Adrenal gland (tissue), 9 donors: ENCODE measurements at regions not wholly inside any gene's neighbourhood (a gene's known extent, or its start where the extent isn't known, plus 50 kb on each side); places are given as distances from the start of the nearest gene placed in this dataset.

ENCODE experiments used
- DNase-seq, 7 donors: peaks; one replicate each; pipeline ENCODE4 v3.0.0-alpha.2; 2019 to 2020
- H3K27ac ChIP-seq, 5 donors: fragments of 200-600 bp; sonication (generic) in 4 of 5; 1 replicate in 3 of 5; 2 replicates in 2 of 5; pipeline versions ENCODE4 v1.5.1 to v1.8.0; 2016 to 2020; ENCODE audit warnings: mild to moderate bottlenecking in 1 of 5
- H3K27me3 ChIP-seq: fragments of 200-600 bp; 2 replicates; pipeline ENCODE4 v1.8.0; 2021
- H3K36me3 ChIP-seq, 2 donors: fragments of 200-600 bp; replicated peaks in 1 of 2; 1 replicate in 1 of 2; 2 replicates in 1 of 2; pipeline versions ENCODE4 v1.5.1 to v1.8.0; 2018 to 2022
- H3K4me1 ChIP-seq, 2 donors: fragments of 200-600 bp; replicated peaks in 1 of 2; 1 replicate in 1 of 2; 2 replicates in 1 of 2; pipeline versions ENCODE4 v1.5.1 to v1.8.0; 2018 to 2021
- H3K4me3 ChIP-seq, 4 donors: fragments of 200-600 bp; sonication (generic) in 3 of 4; one replicate each; pipeline ENCODE4 v1.5.1; 2016 to 2018
- H3K9me3 ChIP-seq, 3 donors: fragments of 200-600 bp; sonication (generic) in 1 of 3; replicated peaks in 1 of 3; 1 replicate in 2 of 3; 2 replicates in 1 of 3; pipeline versions ENCODE4 v1.5.1 to v1.8.0; 2016 to 2021
- POLR2A ChIP-seq, 2 donors: fragments of 450-650 bp; IDR thresholded peaks; one replicate each; pipeline ENCODE4 v1.6.1; 2017; ENCODE audit warnings: antibody characterized with exemption in 2 of 2, mild to moderate bottlenecking in 2 of 2, moderate library complexity in 1 of 2
- WGBS, 4 donors: extraction: QIAGEN DNeasy Blood & Tissue Kit in 2 of 4; methylation state at CpG; one replicate each; pipeline versions ENCODE4 v1.1.5 to v1.1.7; 2013 to 2017; 5-methylcytosine and 5-hydroxymethylcytosine counted together
- intact Hi-C, 2 donors: fragments of 100-400 bp; cut with DNase I; formaldehyde crosslinking; loops; one replicate each; pipeline versions ENCODE4 v1.14.1 to v1.15.0; 2022 to 2023
- TF ChIP-seq, protein P1 (sequence below), 6 experiments: fragments of 450-650 bp in 4 of 6; fragments of 200-600 bp in 2 of 6; sonication (generic) in 1 of 6; IDR thresholded peaks; 1 replicate in 5 of 6; 2 replicates in 1 of 6; pipeline versions ENCODE4 v1.5.1 to v1.8.0; 2016 to 2021; ENCODE audit warnings: antibody characterized with exemption in 6 of 6, mild to moderate bottlenecking in 2 of 6, moderate library complexity in 1 of 6
- donor health status: healthy with polysubstance abuse.
- donor health status: Bipolar disorder and iron deficiency.
- donor health status: DM: yes; HTN: yes; CAD: no.
- donor health status: DM: no; HTN: no; CAD: no.
- donor health status: DM: no; HTN: no; CAD: no.

DNA sequence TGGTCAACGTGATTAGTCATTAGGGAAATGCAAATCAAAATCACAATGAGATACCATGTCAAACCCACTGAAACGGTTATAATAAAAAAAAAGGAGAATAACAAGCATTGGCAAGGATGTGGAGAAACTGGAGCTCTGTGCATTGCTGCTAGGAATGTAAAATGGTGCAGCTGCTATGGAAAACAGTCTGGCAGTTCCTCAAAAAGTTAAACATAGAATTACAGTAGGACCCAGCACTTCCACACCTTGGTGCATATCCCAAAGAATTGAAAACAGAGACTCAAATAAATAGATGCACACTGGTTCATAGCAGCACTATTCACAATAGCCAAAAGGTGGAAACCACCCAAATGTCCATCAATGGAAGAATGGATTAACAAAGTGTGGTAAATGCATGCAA, 201.5 kb upstream of the TUT7 start:
- 62 to 70% (median 67%) methylated on average over 2 of the region's 2 CpGs for WGBS, 4 donors
- Histone ChIP-seq H3K36me3 (no peaks in the 10 kb centered on the region), H3K9me3 (no peaks in the 10 kb centered on the region), H3K4me1 (no peaks in the 10 kb centered on the region), H3K4me3 (no peak overlapping the region), H3K27ac (no peak overlapping the region), H3K27me3 (peaks cover 5% of the 10 kb centered on the region)
- intact Hi-C loops: no loop called here
- TF ChIP-seq, protein P1, sequence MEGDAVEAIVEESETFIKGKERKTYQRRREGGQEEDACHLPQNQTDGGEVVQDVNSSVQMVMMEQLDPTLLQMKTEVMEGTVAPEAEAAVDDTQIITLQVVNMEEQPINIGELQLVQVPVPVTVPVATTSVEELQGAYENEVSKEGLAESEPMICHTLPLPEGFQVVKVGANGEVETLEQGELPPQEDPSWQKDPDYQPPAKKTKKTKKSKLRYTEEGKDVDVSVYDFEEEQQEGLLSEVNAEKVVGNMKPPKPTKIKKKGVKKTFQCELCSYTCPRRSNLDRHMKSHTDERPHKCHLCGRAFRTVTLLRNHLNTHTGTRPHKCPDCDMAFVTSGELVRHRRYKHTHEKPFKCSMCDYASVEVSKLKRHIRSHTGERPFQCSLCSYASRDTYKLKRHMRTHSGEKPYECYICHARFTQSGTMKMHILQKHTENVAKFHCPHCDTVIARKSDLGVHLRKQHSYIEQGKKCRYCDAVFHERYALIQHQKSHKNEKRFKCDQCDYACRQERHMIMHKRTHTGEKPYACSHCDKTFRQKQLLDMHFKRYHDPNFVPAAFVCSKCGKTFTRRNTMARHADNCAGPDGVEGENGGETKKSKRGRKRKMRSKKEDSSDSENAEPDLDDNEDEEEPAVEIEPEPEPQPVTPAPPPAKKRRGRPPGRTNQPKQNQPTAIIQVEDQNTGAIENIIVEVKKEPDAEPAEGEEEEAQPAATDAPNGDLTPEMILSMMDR (IDR thresholded peaks at IDR 0.05): no peak
- TF ChIP-seq POLR2A (IDR thresholded peaks at IDR 0.05): no peak
- no peak for DNase-seq

DNA sequence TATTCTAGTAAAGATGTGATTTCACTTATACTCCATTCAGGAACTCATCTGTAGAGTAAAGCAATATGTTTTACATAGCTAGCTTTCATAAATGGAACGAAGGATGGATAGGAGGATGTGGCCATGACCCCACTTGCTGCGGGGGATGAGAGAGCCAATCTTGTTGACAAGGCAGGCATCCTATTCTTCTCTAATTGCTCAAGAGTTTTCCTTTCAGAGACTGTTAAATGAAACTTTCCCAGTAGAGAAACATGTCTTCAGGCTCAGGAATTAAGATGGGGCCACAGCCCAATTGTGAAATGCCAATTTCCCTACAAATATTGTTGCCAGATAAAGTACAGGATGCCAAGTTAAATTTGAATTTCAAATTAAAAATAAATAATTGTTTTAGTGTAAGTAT, 196.2 kb upstream of the TUT7 start:
- intact Hi-C loops: no loop called here
- Histone ChIP-seq H3K36me3 (no peaks in the 10 kb centered on the region), H3K4me3 (no peak overlapping the region), H3K9me3 (no peaks in the 10 kb centered on the region), H3K27me3 (peaks cover 9% of the 10 kb centered on the region), H3K4me1 (no peaks in the 10 kb centered on the region), H3K27ac (no peak overlapping the region)
- no peak for TF ChIP-seq POLR2A (IDR thresholded peaks at IDR 0.05)
- TF ChIP-seq, protein P1 (IDR thresholded peaks at IDR 0.05): no peak
- 55 to 84% (median 63%) methylated on average over 2 of the region's 2 CpGs for WGBS, 4 donors
- no peak for DNase-seq

DNA sequence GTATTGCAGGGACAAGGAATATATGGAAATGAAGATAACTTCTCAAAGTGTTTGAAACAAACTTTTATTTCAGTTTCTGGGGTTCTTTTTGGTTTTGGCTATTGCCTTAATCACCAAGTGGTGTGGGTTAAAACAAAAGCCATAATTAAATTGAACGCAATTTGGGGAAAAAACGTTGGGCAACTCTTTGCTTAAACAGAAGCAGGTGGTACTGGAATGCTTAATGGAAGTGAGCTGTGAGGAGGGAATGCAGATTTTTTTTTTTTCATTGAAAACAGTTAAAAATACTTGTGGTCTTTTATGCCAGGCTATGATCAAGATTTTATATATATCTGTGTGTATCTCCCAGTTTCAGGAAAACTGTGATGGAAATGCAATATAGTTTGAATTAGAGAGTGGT, 195.7 kb upstream of the TUT7 start:
- Histone ChIP-seq H3K27me3 (peaks cover 9% of the 10 kb centered on the region), H3K27ac (no peak overlapping the region), H3K4me1 (no peaks in the 10 kb centered on the region), H3K4me3 (no peak overlapping the region), H3K36me3 (no peaks in the 10 kb centered on the region), H3K9me3 (no peaks in the 10 kb centered on the region)
- intact Hi-C loops: no loop called here
- DNase-seq: no peak
- TF ChIP-seq POLR2A (IDR thresholded peaks at IDR 0.05): no peak
- TF ChIP-seq, protein P1 (IDR thresholded peaks at IDR 0.05): no peak
- 61 to 72% (median 69%) methylated on average over 2 of the region's 2 CpGs for WGBS, 4 donors

DNA sequence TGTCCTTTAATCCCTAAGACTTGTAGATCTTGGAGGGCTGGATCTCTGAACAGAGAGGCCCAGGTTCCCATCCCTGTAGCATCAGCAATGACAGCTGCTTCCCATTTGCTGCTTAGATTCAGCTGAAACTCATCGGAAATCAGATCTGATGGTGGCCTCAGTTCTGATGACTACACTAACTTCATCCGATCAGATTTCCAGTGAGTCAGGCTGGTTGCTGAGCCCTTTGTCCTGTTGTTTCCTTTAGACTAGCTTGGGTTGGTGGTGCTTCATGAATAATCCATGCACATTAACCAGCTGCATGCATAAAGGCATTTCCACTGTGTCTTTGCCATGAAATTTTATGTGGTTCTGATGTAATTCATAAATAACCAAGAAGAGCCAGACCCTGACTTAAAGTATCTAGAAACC, 195.2 kb upstream of the TUT7 start:
- Histone ChIP-seq H3K36me3 (no peaks in the 10 kb centered on the region), H3K27ac (no peak overlapping the region), H3K4me3 (no peak overlapping the region), H3K4me1 (no peaks in the 10 kb centered on the region), H3K27me3 (peaks cover 9% of the 10 kb centered on the region), H3K9me3 (no peaks in the 10 kb centered on the region)
- intact Hi-C loops: no loop called here
- DNase-seq: no peak
- 79 to 96% (median 91%) methylated on average over 2 of the region's 2 CpGs for WGBS, 4 donors
- no peak for TF ChIP-seq POLR2A (IDR thresholded peaks at IDR 0.05)
- TF ChIP-seq, protein P1 (IDR thresholded peaks at IDR 0.05): no peak
